BJ (cell line): ENCODE measurements at regions not wholly inside any gene's neighbourhood (a gene's known extent, or its start where the extent isn't known, plus 50 kb on each side); places are given as distances from the start of the nearest gene placed in this dataset.
A peak's percentile ranks its signal among the peaks of the same experiment; 100 is the strongest.
"Not testable (repeated sequence)": the region's sequence is repeated elsewhere in the genome, so short reads cannot be mapped to it uniquely, and the experiment has no call there.

Experiments used
- CTCF ChIA-PET: fragments of 350-600 bp; formaldehyde crosslinking; extraction: SDS; loops from one replicate; lab custom pipeline; 2021; ENCODE audit warnings: antibody characterized with exemption, inconsistent platforms; lab: Yijun Ruan, JAX
- POLR2A ChIA-PET: fragments of 300-600 bp; sonication (Branson Sonifier 250); formaldehyde crosslinking; extraction: SDS; loops from one replicate; lab custom pipeline; 2021; ENCODE audit warnings: antibody characterized with exemption; lab: Charles Lee
- DNase-seq: peaks from one replicate; pipeline ENCODE4 v3.0.0-alpha.2; 2011; ENCODE audit warnings: low read depth
- H3K27me3 ChIP-seq: 2 replicates; pipeline ENCODE4 v1.6.0; 2011; ENCODE audit warnings: low read length; ENCODE audit not compliant: control insufficient read depth, insufficient read depth
- H3K36me3 ChIP-seq: 2 replicates; pipeline ENCODE4 v1.5.1; 2011; ENCODE audit warnings: low read length; ENCODE audit not compliant: control insufficient read depth, insufficient read depth
- H3K4me3 ChIP-seq: 2 replicates; pipeline ENCODE4 v1.5.1; 2011; ENCODE audit warnings: low read depth, mild to moderate bottlenecking, control low read depth, low read length
- TF ChIP-seq, protein P1 (sequence below): IDR thresholded peaks from 2 replicates; pipeline ENCODE4 v1.5.1; 2011; ENCODE audit warnings: low read depth, mild to moderate bottlenecking, control low read depth, inconsistent platforms, low read length, moderate library complexity; ENCODE audit not compliant: insufficient read depth

DNA sequence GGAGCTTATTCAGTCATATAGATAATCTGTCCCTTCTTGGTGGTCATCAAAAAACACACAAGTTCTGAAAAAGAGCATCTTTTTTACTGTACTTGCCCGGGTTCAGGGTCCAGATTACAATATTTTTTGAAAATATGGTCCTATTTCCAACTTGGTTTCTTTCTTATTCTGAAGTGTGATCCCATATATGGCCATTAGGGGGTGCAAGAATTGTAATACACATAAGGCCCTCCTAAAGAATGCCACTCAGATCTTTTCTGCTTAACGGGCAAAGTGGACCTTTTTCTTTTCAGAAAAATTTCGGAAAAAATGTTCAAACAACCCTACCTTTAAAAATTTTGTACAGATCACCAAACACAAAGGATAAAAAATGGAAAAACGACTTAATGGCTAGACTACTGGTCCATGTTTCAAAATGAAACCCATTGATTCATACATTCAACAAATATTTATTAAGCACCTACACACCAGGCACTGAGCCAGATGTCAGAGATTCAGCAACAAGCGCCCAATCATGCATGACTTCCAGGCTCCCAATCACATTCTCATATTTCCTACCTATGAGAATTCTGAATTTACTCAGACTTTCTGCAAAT lies 102.0 kb upstream of the MYRIP start:
- H3K36me3 ChIP-seq = no peaks in the 10 kb centered on the region
- TF ChIP-seq, protein P1, sequence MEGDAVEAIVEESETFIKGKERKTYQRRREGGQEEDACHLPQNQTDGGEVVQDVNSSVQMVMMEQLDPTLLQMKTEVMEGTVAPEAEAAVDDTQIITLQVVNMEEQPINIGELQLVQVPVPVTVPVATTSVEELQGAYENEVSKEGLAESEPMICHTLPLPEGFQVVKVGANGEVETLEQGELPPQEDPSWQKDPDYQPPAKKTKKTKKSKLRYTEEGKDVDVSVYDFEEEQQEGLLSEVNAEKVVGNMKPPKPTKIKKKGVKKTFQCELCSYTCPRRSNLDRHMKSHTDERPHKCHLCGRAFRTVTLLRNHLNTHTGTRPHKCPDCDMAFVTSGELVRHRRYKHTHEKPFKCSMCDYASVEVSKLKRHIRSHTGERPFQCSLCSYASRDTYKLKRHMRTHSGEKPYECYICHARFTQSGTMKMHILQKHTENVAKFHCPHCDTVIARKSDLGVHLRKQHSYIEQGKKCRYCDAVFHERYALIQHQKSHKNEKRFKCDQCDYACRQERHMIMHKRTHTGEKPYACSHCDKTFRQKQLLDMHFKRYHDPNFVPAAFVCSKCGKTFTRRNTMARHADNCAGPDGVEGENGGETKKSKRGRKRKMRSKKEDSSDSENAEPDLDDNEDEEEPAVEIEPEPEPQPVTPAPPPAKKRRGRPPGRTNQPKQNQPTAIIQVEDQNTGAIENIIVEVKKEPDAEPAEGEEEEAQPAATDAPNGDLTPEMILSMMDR = peak; percentile 71
- ChIA-PET POLR2A (no interaction called here), CTCF (interaction anchor here (1.5 to 2.8 kb wide), 3 partner anchors 471 to 474 kb away, joined by 3 to 20 read pairs (median 10); no protein-coding TSS in a partner anchor)
- DNase-seq = no peak
- H3K4me3 ChIP-seq = no peak overlapping the region
- H3K27me3 ChIP-seq = no peaks in the 10 kb centered on the region

DNA sequence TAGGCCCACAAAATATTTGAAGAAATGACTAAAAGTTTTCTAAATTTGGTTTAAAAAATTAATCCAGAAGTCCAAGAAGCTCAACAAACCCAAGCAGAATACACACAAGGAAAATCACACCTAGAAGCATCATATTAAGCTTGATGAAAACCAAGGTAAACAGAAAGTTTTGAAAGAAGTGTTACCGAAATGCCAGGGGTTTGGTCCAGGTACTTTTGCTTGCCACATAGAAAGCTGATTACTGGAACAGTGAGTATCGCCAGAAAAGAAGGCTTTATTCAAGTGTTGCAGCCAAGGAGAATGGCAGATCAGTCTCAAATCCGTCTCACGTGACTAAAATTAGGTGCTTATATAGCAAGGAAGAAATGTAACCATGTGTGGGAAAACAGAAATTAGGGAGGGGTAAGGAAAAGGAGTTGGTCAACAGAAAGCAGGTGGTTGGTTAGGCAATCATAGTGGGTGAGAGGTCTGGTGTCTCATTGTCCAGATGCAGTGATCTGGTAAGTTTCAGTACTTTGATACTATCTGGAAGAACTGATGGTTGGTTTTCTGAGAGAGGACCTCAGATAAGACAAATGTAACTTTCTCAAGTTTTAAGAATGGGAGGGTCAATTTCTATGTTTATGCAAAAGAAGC lies 96.9 kb upstream of the MYRIP start:
- DNase-seq = no peak
- Histone ChIP-seq H3K27me3 (no peaks in the 10 kb centered on the region), H3K36me3 (no peaks in the 10 kb centered on the region), H3K4me3 (no peak overlapping the region)
- POLR2A ChIA-PET = no interaction called here
- CTCF ChIA-PET = interaction anchor here (0.6 to 0.7 kb wide), 2 partner anchors 257 to 499 kb away, joined by 3 read pairs; no protein-coding TSS in a partner anchor
- TF ChIP-seq, protein P1 = no peak

DNA sequence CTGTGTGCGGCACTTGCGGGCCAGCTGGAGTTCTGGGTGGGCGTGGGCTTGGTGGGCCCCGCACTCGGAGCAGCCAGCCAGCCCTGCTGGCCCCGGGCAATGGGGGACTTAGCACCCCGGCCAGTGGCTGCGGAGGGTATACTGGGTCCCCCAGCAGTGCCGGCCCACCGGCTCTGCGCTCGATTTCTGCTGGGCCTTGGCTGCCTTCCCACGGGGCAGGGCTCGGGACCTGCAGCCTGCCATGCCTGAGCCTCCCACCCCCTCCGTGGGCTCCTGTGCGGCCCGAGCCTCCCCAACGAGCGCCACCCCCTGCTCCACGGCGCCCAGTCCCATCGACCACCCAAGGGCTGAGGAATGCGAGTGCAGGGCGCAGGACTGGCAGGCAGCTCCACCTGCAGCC lies 96.1 kb upstream of the MYRIP start:
- CTCF ChIA-PET, POLR2A ChIA-PET, DNase-seq, H3K4me3 ChIP-seq, H3K36me3 ChIP-seq, H3K27me3 ChIP-seq: not testable (repeated sequence)

DNA sequence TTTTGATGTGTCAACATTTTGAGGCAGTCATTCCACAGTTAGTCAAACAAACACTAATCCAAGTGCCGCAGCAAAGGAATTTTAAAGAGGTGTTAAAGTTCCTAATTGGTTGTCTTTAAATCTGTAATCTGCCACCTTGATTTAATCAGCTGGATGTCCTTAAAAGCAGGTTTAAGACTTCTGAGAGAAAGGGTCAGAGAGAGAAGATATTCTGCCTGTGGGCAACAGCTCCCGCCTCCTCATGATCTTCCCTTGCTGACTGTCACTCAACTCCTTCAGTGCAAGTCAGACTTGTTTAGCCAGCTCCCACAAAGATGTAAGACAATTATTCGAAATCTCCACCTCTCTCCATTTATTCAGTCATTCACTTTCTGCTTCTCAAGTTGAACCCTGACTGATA lies 92.6 kb upstream of the MYRIP start:
- ChIA-PET POLR2A (no interaction called here), CTCF (no interaction called here)
- no peak for DNase-seq

DNA sequence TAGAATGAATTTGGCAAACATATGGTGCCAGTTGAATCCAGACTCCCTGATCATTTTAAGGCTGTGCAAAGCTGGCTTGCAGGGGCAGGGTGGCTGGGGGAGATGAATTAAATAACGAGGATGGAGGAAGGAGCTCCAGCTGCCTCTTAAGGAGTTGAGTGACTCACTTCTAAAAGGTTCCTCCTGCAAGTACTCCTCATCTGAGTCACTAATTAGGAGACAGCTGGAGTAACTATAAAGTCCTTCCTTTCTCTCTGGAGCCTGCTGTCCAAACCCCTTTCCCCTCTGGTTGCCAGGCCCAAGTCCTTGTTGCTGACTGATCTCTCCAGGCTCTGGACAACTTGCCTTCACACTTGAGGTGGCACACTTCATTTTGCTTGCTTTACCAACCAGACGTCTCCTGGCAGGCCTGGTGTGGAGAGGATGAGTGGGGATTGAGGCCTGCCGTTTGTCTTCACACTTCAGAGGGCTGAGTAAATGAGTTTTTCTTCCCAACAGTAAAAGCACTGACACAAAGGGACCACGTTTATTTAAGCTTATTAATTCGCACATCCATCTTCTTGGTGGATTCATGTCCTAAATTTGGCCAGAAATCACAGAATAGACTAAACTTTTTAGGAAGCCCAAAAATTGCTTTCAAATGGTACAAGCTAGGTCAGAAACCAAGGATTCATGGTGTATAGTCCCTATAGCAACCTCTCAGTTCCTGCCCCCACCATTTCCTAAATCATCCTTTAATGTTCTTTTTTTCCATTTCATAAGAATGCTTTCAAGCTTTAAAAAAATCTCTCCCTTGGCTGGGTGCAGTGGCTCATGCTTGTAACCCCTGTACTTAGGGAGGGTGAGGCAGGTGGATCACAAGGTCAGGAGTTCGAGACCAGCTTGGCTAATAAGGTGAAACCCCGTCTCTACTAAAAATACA lies 90.5 kb upstream of the MYRIP start:
- no peaks in the 10 kb centered on the region for H3K27me3 ChIP-seq
- DNase-seq = peak; percentile 41
- CTCF ChIA-PET = interaction anchor here (0.6 to 1.6 kb wide), 3 partner anchors 9 to 460 kb away, joined by 3 to 7 read pairs (median 3); no protein-coding TSS in a partner anchor
- POLR2A ChIA-PET = no interaction called here
- TF ChIP-seq, protein P1 = no peak
- no peak overlapping the region for H3K4me3 ChIP-seq
- H3K36me3 ChIP-seq = no peaks in the 10 kb centered on the region

More for the DNA sequence above, 92.6 kb upstream of the MYRIP start:
- TF ChIP-seq, protein P1 = no peak
- Histone ChIP-seq H3K4me3 (no peak overlapping the region), H3K27me3 (no peaks in the 10 kb centered on the region), H3K36me3 (no peaks in the 10 kb centered on the region)
